Spleen (tissue), 11 donors: ENCODE measurements at regions not wholly inside any gene's neighbourhood (a gene's known extent, or its start where the extent isn't known, plus 50 kb on each side); places are given as distances from the start of the nearest gene placed in this dataset.

ENCODE experiments used
- DNase-seq: peaks from one replicate; pipeline ENCODE4 v3.0.0-alpha.2; 2020
- H3K27ac ChIP-seq, 8 donors: fragments of 200-600 bp; sonication (generic) in 7 of 8; 1 replicate in 4 of 8; 2 replicates in 4 of 8; pipeline versions ENCODE4 v1.5.0 to v1.8.0; 2016 to 2021; ENCODE audit warnings: inconsistent platforms in 4 of 8, mild to moderate bottlenecking in 4 of 8, moderate library complexity in 1 of 8
- H3K27me3 ChIP-seq, 7 donors: fragments of 200-600 bp; sonication (generic) in 6 of 7; replicated peaks in 1 of 7; 1 replicate in 4 of 7; 2 replicates in 3 of 7; pipeline versions ENCODE4 v1.5.0 to v1.8.0; 2016 to 2021; ENCODE audit warnings: inconsistent platforms in 3 of 7, mild to moderate bottlenecking in 1 of 7
- H3K36me3 ChIP-seq, 6 donors: fragments of 200-600 bp; sonication (generic) in 5 of 6; 1 replicate in 4 of 6; 2 replicates in 2 of 6; pipeline versions ENCODE4 v1.5.0 to v1.8.0; 2016 to 2021; ENCODE audit warnings: inconsistent platforms in 2 of 6
- H3K4me1 ChIP-seq, 6 donors: fragments of 200-600 bp; sonication (generic) in 5 of 6; 1 replicate in 3 of 6; 2 replicates in 3 of 6; pipeline versions ENCODE4 v1.5.0 to v1.8.0; 2016 to 2021; ENCODE audit warnings: inconsistent platforms in 3 of 6
- H3K4me3 ChIP-seq, 8 donors: fragments of 200-600 bp; sonication (generic) in 7 of 8; 1 replicate in 4 of 8; 2 replicates in 4 of 8; pipeline versions ENCODE4 v1.5.0 to v1.8.0; 2016 to 2021; ENCODE audit warnings: inconsistent platforms in 4 of 8, mild to moderate bottlenecking in 4 of 8, moderate library complexity in 2 of 8
- H3K9me3 ChIP-seq, 8 donors: fragments of 200-600 bp; sonication (generic) in 7 of 8; 1 replicate in 4 of 8; 2 replicates in 4 of 8; pipeline versions ENCODE4 v1.5.0 to v1.8.0; 2016 to 2021; ENCODE audit warnings: inconsistent platforms in 4 of 8
- POLR2A ChIP-seq, 3 donors: fragments of 450-650 bp; IDR thresholded peaks; one replicate each; pipeline ENCODE4 v1.5.1; 2017; ENCODE audit warnings: antibody characterized with exemption in 3 of 3, mild to moderate bottlenecking in 1 of 3
- POLR2AphosphoS5 ChIP-seq, 3 donors: sonication (generic); formaldehyde crosslinking; IDR thresholded peaks; one replicate each; pipeline ENCODE4 v1.5.1; 2017; ENCODE audit warnings: antibody characterized with exemption in 3 of 3
- WGBS, 5 donors: extraction: QIAGEN DNeasy Blood & Tissue Kit in 3 of 5; methylation state at CpG; one replicate each; pipeline versions ENCODE4 v1.1.5 to v1.1.7; 2013 to 2018; 5-methylcytosine and 5-hydroxymethylcytosine counted together
- intact Hi-C: fragments of 100-400 bp; cut with DNase I; formaldehyde crosslinking; loops from one replicate; pipeline ENCODE4 v1.15.0; 2023; ENCODE audit warnings: low total_unique reads
- TF ChIP-seq, protein P1 (sequence below), 11 experiments: fragments of 200-600 bp in 7 of 11; fragments of 450-650 bp in 4 of 11; sonication (generic) in 4 of 11; IDR thresholded peaks in 8 of 11; conservative IDR thresholded peaks in 3 of 11; 1 replicate in 7 of 11; 2 replicates in 4 of 11; pipeline versions ENCODE4 v1.4.0 to v1.8.0; 2016 to 2021; ENCODE audit warnings: antibody characterized with exemption in 11 of 11, inconsistent platforms in 4 of 11, mild to moderate bottlenecking in 1 of 11
- donor health status: healthy with polysubstance abuse.
- donor health status: DM: no; HTN: no; CAD: no; lungs with moderate emphysema.
- donor health status: DM: no; HTN: no; CAD: no.
- donor health status: Bipolar disorder and iron deficiency.
- donor health status: healthy.
- donor health status: DM: no; HTN: no; CAD: no.
- donor health status: DM: yes; HTN: yes; CAD: no.

DNA sequence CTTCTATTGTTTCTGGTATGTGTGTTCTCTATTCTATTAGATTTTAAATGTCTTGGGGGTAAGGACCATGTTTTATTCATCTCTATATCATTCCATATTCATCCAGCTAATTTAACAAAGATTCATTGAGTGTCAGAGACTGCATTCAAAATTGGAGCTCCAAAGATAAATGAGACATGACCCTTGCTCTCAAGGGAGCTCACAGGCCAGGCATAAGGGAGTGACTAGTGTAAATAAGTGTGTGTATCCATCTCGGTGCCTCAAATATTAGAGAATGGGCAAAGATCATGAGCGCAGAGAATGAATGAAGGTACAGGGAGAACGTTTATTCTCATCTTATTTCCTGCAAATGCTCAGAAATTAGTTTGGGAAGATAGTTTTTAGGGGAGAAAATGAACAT lies 150.1 kb upstream of the CASK start:
- intact Hi-C loops, result no loop called here
- peaks cover 0 to under 1% (median 0%) of the 10 kb centered on the region in 7 donors for H3K27me3 ChIP-seq
- WGBS, 5 donors, result 66 to 94% (median 80%) methylated on average over 3 of the region's 3 CpGs
- no peaks in the 10 kb centered on the region for H3K4me1 ChIP-seq
- no peaks in the 10 kb centered on the region for H3K36me3 ChIP-seq
- no peak overlapping the region for H3K4me3 ChIP-seq
- H3K27ac ChIP-seq, result no peak overlapping the region
- no peak for DNase-seq
- no peaks in the 10 kb centered on the region for H3K9me3 ChIP-seq
- no peak for TF ChIP-seq POLR2A (IDR thresholded peaks at IDR 0.05)
- no peak for TF ChIP-seq POLR2AphosphoS5 (IDR thresholded peaks at IDR 0.05)
- TF ChIP-seq, protein P1, sequence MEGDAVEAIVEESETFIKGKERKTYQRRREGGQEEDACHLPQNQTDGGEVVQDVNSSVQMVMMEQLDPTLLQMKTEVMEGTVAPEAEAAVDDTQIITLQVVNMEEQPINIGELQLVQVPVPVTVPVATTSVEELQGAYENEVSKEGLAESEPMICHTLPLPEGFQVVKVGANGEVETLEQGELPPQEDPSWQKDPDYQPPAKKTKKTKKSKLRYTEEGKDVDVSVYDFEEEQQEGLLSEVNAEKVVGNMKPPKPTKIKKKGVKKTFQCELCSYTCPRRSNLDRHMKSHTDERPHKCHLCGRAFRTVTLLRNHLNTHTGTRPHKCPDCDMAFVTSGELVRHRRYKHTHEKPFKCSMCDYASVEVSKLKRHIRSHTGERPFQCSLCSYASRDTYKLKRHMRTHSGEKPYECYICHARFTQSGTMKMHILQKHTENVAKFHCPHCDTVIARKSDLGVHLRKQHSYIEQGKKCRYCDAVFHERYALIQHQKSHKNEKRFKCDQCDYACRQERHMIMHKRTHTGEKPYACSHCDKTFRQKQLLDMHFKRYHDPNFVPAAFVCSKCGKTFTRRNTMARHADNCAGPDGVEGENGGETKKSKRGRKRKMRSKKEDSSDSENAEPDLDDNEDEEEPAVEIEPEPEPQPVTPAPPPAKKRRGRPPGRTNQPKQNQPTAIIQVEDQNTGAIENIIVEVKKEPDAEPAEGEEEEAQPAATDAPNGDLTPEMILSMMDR (IDR thresholded peaks at IDR 0.05 in 8 of 11, conservative IDR thresholded peaks at IDR 0.05 in 3 of 11), result no peak

- TF ChIP-seq, protein P1 (IDR thresholded peaks at IDR 0.05 in 8 of 11, conservative IDR thresholded peaks at IDR 0.05 in 3 of 11), result no peak
- TF ChIP-seq POLR2A (IDR thresholded peaks at IDR 0.05), result no peak
- no peak for TF ChIP-seq POLR2AphosphoS5 (IDR thresholded peaks at IDR 0.05)
- no peak for DNase-seq
- intact Hi-C loops, result no loop called here
- Histone ChIP-seq H3K36me3 (no peaks in the 10 kb centered on the region), H3K9me3 (no peaks in the 10 kb centered on the region), H3K4me3 (no peak overlapping the region), H3K4me1 (no peaks in the 10 kb centered on the region), H3K27ac (no peak overlapping the region), H3K27me3 (no peaks in the 10 kb centered on the region)
Observed at GRCh38 chrX:42070866-42071265, 147.5 kb upstream of the CASK start.

DNA sequence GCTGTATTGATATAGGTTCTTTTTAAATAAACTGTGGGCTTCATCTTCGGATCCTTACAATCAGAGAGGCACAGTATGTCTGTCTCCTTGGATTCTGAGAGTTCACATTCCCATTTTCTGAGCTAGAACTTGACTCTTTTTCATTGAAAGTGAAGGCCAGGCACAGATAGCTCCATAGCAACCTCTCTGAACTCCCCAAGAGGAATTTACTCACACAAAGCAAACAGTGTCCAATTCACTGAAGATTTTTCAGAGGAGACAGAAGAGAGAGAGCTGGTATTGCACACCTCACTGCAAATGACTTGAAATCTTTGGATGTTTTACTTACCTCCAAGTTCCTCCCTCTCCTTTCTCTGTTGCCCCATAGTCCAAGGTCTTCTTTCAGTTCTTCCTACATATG lies 130.9 kb upstream of the CASK start:
- Histone ChIP-seq H3K4me1 (no peaks in the 10 kb centered on the region), H3K27me3 (no peaks in the 10 kb centered on the region), H3K9me3 (no peaks in the 10 kb centered on the region), H3K27ac (peak overlapping the region in 1 of 8 donors; percentile 44), H3K4me3 (no peak overlapping the region), H3K36me3 (no peaks in the 10 kb centered on the region)
- TF ChIP-seq POLR2AphosphoS5 (IDR thresholded peaks at IDR 0.05) (no peak), POLR2A (IDR thresholded peaks at IDR 0.05) (no peak)
- TF ChIP-seq, protein P1 (IDR thresholded peaks at IDR 0.05 in 8 of 11, conservative IDR thresholded peaks at IDR 0.05 in 3 of 11), result no peak
- no peak for DNase-seq
- WGBS, 5 donors, result 57 to 93% (median 81%) methylated on average over 1 of the region's 1 CpG
- intact Hi-C loops, result no loop called here

DNA sequence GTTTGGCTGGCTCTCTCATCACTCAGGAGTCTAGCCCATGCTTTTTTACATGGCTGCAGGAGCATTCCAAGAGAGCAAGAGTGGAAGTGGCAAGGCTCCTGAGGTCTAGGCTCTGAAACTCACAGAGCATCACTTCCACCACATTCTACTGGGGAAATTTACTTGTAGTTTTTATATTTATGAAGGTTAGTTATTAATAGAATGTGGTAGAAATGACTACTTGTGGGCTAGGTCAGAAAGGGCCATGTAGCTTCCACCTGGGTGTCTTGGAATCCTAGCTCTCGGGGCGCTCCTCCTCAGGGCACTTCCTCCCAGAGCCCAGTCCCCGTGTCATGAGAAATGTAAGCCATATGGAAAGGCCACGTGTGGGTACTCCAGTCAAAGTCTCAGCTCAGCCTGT lies 127.0 kb upstream of the CASK start:
- Histone ChIP-seq H3K4me1 (no peaks in the 10 kb centered on the region), H3K36me3 (no peaks in the 10 kb centered on the region), H3K27me3 (no peaks in the 10 kb centered on the region), H3K4me3 (no peak overlapping the region), H3K9me3 (no peaks in the 10 kb centered on the region), H3K27ac (no peak overlapping the region)
- DNase-seq, result no peak
- TF ChIP-seq POLR2AphosphoS5 (IDR thresholded peaks at IDR 0.05), result no peak
- TF ChIP-seq, protein P1 (IDR thresholded peaks at IDR 0.05 in 8 of 11, conservative IDR thresholded peaks at IDR 0.05 in 3 of 11), result no peak
- no peak for TF ChIP-seq POLR2A (IDR thresholded peaks at IDR 0.05)
- intact Hi-C loops, result no loop called here
- 76 to 97% (median 84%) methylated on average over 4 of the region's 4 CpGs for WGBS, 5 donors
